Hepatocyte (in vitro differentiated cells): ENCODE measurements at regions not wholly inside any gene's neighbourhood (a gene's known extent, or its start where the extent isn't known, plus 50 kb on each side); places are given as distances from the start of the nearest gene placed in this dataset.

ENCODE experiments used
- DNase-seq: peaks from one replicate; pipeline ENCODE4 v3.0.0-alpha.2; 2016; ENCODE audit warnings: low spot score
- H2AFZ ChIP-seq: fragments of 200-600 bp; sonication (generic); 2 replicates; pipeline ENCODE4 v1.6.0; 2016; ENCODE audit warnings: antibody characterized with exemption, mild to moderate bottlenecking
- H3K27ac ChIP-seq: fragments of 200-600 bp; sonication (generic); 2 replicates; pipeline ENCODE4 v1.5.1; 2016; ENCODE audit warnings: mild to moderate bottlenecking
- H3K27me3 ChIP-seq: fragments of 200-600 bp; sonication (generic); 2 replicates; pipeline ENCODE4 v1.6.1; 2016
- H3K36me3 ChIP-seq: fragments of 200-600 bp; sonication (generic); replicated peaks from 2 replicates; pipeline ENCODE4 v1.5.1; 2016; ENCODE audit warnings: low read depth; ENCODE audit not compliant: insufficient read depth
- H3K4me1 ChIP-seq: fragments of 200-600 bp; sonication (generic); 2 replicates; pipeline ENCODE4 v1.5.1; 2016; ENCODE audit warnings: mild to moderate bottlenecking, moderate library complexity; ENCODE audit not compliant: insufficient read depth
- H3K4me2 ChIP-seq: fragments of 200-600 bp; sonication (generic); 2 replicates; pipeline ENCODE4 v1.6.0; 2016
- H3K4me3 ChIP-seq: fragments of 200-600 bp; sonication (generic); 2 replicates; pipeline ENCODE4 v1.5.1; 2016; ENCODE audit warnings: mild to moderate bottlenecking
- H3K79me2 ChIP-seq: fragments of 200-600 bp; sonication (generic); 2 replicates; pipeline ENCODE4 v1.6.0; 2017; ENCODE audit warnings: mild to moderate bottlenecking
- H3K9me2 ChIP-seq: fragments of 200-600 bp; sonication (generic); replicated peaks from 2 replicates; pipeline ENCODE4 v1.6.0; 2017; ENCODE audit warnings: mild to moderate bottlenecking; ENCODE audit not compliant: insufficient read depth
- H3K9me3 ChIP-seq: fragments of 200-600 bp; sonication (generic); 2 replicates; pipeline ENCODE4 v1.5.1; 2016; ENCODE audit warnings: low read depth, mild to moderate bottlenecking
- H4K20me1 ChIP-seq: fragments of 200-600 bp; sonication (generic); 2 replicates; pipeline ENCODE4 v1.6.0; 2016; ENCODE audit warnings: mild to moderate bottlenecking; ENCODE audit not compliant: insufficient read depth, poor library complexity, severe bottlenecking
- CTCF ChIP-seq: fragments of 200-600 bp; sonication (generic); IDR thresholded peaks from 2 replicates; pipeline ENCODE4 v1.5.1; 2016; ENCODE audit warnings: antibody characterized with exemption, mild to moderate bottlenecking; ENCODE audit not compliant: poor library complexity
- EZH2 ChIP-seq: fragments of 200-600 bp; sonication (generic); IDR thresholded peaks from 2 replicates; pipeline ENCODE4 v1.6.1; 2016; ENCODE audit warnings: antibody characterized with exemption, mild to moderate bottlenecking, borderline replicate concordance
- EZH2phosphoT487 ChIP-seq: fragments of 200-600 bp; sonication (generic); IDR thresholded peaks from one replicate; pipeline ENCODE4 v1.6.1; 2018; ENCODE audit warnings: antibody characterized with exemption, mild to moderate bottlenecking, low read depth, moderate library complexity; ENCODE audit not compliant: unreplicated experiment, severe bottlenecking
- WGBS: methylation state at CpG from one replicate; pipeline ENCODE4 v1.1.6; 2016; ENCODE audit warnings: low lambda C conversion rate; ENCODE audit errors: missing lambda C conversion rate; 5-methylcytosine and 5-hydroxymethylcytosine counted together

DNA sequence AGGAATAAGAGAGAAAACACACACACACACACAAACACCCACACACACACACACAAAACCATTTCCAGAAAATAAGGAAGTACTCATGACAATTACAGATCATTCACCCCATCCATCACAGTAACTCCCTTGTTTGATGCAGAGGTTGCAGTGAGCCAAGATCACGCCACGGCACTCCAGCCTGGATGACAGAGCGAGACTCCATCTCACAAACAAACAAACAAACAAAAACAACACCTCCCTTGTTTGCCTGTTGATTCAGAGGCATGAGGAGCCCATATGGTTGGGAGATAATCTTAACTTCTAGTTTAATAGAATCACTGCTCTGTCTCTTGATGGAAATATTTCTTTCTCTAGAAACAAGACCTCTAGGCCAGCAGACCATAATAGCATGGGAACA lies 2043.5 kb upstream of the AGA start:
- H3K4me2 ChIP-seq, result no peak overlapping the region
- no peaks in the 10 kb centered on the region for H3K9me2 ChIP-seq
- 87% methylated on average over 3 of the region's 3 CpGs for WGBS
- no peak for DNase-seq
- no peak overlapping the region for H3K4me3 ChIP-seq
- no peaks in the 10 kb centered on the region for H3K27me3 ChIP-seq
- H3K9me3 ChIP-seq, result no peaks in the 10 kb centered on the region
- no peaks in the 10 kb centered on the region for H3K4me1 ChIP-seq
- H4K20me1 ChIP-seq, result no peaks in the 10 kb centered on the region
- no peaks in the 10 kb centered on the region for H3K79me2 ChIP-seq
- TF ChIP-seq EZH2, result no peak
- no peak for TF ChIP-seq CTCF
- no peak for TF ChIP-seq EZH2phosphoT487
- H3K36me3 ChIP-seq, result no peaks in the 10 kb centered on the region
- no peak overlapping the region for H3K27ac ChIP-seq
- H2AFZ ChIP-seq, result no peak overlapping the region

DNA sequence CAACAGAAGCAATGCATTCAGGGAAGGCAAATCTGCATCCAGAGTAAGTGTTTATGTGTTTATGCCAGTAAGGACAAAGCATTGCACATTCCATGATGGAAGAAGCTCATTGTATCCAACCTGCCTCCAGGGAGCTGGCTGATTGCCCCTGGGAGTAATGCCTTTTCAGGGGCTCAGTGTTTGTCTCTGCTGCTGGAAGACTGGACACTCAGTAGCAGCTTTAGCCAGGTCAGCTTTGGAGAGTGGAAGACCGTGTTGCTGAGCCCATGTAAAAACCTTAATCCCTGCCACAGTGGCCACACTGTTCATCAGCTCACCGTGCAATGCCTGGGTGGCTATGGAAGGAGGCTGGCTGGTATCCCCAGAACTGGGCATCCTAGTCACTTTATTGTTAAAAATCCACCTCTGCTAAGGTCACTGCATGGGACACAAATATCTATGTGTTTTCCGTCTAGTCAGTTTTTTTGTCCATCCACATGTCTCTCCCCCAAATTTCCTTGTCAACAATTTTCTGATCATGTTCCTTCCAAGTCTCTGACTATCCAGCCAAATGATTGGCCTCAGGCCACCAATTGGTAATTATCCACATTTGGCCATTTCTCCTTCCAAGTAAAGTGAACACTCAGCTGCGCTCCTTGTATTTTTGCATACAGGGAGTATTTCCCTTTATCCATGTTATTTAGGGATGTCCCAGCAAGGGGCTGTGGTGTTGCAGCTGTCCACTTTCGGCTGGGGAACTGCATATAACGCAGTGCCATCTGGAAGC lies 2044.5 kb upstream of the AGA start:
- Histone ChIP-seq H3K27me3 (no peaks in the 10 kb centered on the region), H3K9me2 (no peaks in the 10 kb centered on the region), H3K4me2 (no peak overlapping the region), H3K9me3 (no peaks in the 10 kb centered on the region), H3K4me3 (no peak overlapping the region), H3K36me3 (no peaks in the 10 kb centered on the region), H3K4me1 (no peaks in the 10 kb centered on the region), H3K79me2 (no peaks in the 10 kb centered on the region), H3K27ac (no peak overlapping the region), H4K20me1 (no peaks in the 10 kb centered on the region), H2AFZ (no peak overlapping the region)
- 87% methylated on average over 6 of the region's 6 CpGs for whole genome bisulfite sequencing
- DNase-seq, result no peak
- TF ChIP-seq CTCF (no peak), EZH2phosphoT487 (no peak), EZH2 (no peak)

DNA sequence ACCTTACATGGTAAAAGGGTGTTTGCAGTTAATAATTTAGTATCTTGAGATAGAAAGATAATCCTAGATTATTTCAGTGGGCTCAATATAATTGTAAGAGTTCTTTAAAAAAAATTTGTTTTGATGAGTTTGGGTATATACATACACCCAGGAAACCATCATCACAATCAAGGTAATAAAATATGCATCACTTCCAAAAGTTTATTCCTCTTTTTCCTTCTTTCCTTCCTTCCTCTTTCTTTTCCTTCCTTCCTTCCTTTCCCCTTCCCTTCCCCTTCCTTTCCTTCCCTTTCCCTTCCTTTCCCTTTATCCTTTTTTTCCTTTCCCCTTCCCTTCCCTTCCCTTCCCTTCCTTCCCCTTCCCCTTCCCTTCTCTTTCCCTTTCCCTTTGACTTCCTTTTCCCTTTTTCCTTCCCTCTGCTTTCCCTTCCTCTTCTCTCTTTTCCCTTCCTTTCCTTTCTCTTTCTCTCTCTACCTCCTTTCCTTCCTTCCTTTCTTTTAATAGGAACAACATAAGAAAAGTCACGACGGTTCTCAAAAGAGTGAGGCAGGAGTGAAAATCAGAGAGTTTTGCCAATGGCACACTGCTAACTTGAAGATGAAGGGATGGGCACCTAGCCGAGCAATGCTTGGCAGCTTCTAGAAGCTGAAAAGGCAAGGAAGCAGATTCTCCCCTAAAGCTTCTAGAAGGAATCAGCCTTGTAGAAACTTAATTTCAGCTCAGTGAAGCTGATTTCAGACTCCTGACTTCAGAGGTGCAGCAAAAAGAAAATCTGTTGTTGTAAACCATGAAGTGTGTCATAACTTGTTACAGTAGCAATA lies 2050.2 kb upstream of the AGA start:
- WGBS, result 86% methylated on average over 3 of the region's 3 CpGs
- Histone ChIP-seq H3K27ac (no peak overlapping the region), H4K20me1 (no peaks in the 10 kb centered on the region), H3K79me2 (no peaks in the 10 kb centered on the region), H3K9me2 (no peaks in the 10 kb centered on the region), H3K9me3 (no peaks in the 10 kb centered on the region), H3K27me3 (no peaks in the 10 kb centered on the region), H2AFZ (no peak overlapping the region), H3K4me1 (no peaks in the 10 kb centered on the region), H3K36me3 (no peaks in the 10 kb centered on the region), H3K4me3 (no peak overlapping the region), H3K4me2 (no peak overlapping the region)
- DNase-seq, result no peak
- TF ChIP-seq CTCF (no peak), EZH2 (no peak), EZH2phosphoT487 (no peak)
